NCI-H2171 (cell line): ENCODE measurements at regions not wholly inside any gene's neighbourhood (a gene's known extent, or its start where the extent isn't known, plus 50 kb on each side); places are given as distances from the start of the nearest gene placed in this dataset.
"Not testable (repeated sequence)": the region's sequence is repeated elsewhere in the genome, so short reads cannot be mapped to it uniquely, and the experiment has no call there.

ENCODE experiments used
- DNase-seq: peaks from one replicate; lab custom pipeline; 2025; lab: John Stamatoyannopoulos, UW

DNA sequence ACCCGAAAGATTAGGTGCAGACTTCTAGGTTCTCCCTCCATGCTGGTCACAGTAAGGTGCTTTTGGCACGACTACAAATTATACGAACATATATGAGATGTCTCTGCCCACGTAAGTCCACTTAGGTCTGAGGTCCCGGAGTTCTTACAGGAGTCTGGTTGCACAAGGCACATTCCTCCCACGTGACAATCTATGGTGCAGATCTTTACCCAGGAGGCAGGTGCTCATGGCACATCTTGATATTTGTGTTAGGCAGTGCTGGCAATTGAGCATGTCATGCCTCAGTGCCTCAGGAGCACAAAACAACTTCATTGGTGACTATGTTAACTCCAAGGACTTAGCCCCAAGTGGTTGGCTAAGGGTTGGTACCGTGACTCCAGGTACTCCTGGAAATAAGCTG is 92.0 kb upstream of the AMN1 start:
- no peak for DNase-seq

- no peak for DNase-seq
Observed at GRCh38 chr12:31819427-31819826, 90.6 kb upstream of the AMN1 start.

GRCh38 chr12:31818623-31819268 is 89.9 kb upstream of the AMN1 start:
- DNase-seq, result no peak

DNA sequence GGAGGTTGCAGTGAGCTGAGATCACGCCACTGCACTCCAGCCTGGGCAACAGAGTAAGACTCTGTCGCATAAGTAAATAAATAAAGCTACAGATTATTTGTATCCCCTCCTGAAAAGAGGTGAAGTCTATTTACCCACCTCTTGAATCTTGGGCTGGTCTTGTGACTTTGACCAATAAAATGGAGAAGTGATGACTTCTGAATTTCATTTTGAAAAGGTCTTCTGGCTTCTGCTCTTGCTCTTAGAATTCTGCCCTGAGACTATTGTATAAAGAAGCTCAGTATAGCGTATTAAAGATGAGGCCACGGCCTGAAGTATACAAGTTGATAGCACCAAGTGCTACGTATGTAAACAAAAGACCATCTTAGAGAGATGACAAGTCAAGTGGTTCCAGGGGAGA is 88.3 kb upstream of the AMN1 start:
- DNase-seq, result no peak

DNA sequence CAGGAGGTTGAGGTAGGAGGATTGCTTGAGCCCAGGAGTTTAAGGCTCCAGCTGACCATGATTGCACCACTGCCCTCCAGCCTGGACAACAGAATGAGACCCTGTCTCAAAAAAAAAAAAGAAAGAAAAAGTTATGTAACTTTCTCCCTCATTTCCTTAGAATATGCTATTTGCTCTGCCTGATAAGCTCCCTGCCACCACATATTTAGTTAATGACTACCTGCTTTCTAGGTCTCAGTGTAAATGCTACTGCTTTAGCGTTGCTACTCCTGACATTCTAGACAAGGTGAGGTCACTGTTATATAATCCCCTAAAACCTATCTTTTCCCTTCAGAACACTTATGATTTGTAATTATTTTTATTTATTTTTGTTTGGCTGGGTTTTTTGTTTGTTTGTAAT is 86.3 kb upstream of the AMN1 start:
- DNase-seq, result no peak

GRCh38 chr12:31813305-31813704 is 84.5 kb upstream of the AMN1 start:
- no peak for DNase-seq

DNA sequence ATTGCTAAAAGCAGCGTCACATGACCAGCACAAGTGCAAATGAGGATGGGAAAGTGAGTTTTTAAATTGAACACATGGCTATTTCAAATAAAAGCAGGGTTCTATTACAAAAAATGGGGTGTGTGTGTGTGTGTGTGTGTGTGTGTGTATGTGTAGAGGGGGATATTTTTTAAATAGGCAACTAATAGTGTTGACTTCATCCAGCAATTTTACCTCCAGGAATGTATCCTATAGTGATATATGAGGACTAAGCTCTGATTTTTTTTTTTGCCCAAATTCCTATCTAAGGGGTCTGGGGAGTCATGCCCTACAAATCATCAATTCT is 78.9 kb upstream of the AMN1 start:
- DNase-seq, result no peak

GRCh38 chr12:31807081-31807772 is 78.4 kb upstream of the AMN1 start:
- DNase-seq, result not testable (repeated sequence)

- not testable (repeated sequence) for DNase-seq
Observed at GRCh38 chr12:31805681-31806080, 76.9 kb upstream of the AMN1 start.

- not testable (repeated sequence) for DNase-seq
Observed at GRCh38 chr12:31804707-31805106, 75.9 kb upstream of the AMN1 start.

- no peak for DNase-seq
Observed at GRCh38 chr12:31804185-31804504, 75.3 kb upstream of the AMN1 start.

- DNase-seq, result no peak
Observed at GRCh38 chr12:31803306-31804184, 74.7 kb upstream of the AMN1 start.

GRCh38 chr12:31801872-31802271 is 73.1 kb upstream of the AMN1 start:
- DNase-seq, result no peak

GRCh38 chr12:31797230-31797872 is 68.5 kb upstream of the AMN1 start:
- DNase-seq, result no peak

- DNase-seq, result no peak
Observed at GRCh38 chr12:31796270-31796951, 67.6 kb upstream of the AMN1 start.

DNA sequence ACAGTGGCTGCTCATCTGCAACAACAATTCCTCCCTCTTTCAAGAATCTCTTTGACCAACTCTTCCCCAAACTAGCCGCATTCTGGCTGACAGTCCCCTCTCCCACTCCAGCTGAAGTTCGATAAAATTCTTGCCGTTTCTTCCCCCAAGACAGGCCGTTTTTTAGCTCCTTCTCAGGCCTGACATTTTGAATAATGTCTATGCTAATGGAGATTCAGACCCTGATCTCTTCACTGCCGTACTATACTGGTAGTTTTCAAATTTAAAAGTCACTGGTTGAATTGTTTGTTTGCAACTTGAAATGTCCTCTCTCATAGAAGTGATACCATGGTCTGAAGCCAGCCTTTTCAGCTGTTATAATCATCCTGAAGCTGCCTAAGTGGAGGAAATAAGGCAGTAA is 65.9 kb upstream of the AMN1 start:
- no peak for DNase-seq

DNA sequence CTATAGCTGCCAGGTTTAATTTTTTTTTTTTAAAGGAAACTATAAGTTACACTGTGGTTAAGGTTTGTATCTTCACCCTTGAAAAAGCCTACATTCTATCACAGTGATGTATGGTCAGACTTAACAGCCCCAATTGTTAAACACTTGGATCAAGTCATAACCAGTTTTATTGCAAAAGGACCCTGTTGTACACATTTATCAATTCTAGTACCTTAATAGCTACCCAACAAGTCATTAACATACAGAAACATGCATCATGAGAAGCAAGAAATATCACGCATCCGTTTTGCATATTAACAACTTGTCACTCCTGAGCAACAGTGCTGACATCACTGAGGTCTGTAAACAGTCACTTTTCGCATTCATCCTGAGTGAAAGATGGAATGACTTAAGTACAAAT is 62.4 kb upstream of the AMN1 start:
- not testable (repeated sequence) for DNase-seq

DNA sequence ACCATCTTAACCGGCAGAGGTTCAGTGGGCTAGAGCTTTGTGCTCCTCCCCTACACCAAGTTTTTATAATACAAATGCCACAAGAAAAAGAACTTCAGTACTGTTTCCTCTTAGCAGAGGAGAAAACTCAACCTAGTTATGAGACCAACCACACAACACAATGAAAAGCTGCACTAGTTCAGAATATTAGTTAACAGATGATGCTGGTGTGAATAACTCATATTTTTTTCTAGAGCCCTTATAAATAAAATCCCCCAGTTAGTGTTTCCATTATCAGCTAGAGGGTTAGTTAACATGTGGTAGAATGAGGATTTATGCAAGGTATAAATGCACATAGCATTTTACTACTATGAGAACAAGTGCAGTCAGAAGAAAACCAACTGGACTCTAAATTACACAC is 61.9 kb upstream of the AMN1 start:
- no peak for DNase-seq

- no peak for DNase-seq
Observed at GRCh38 chr12:31785318-31785717, 56.5 kb upstream of the AMN1 start.

DNA sequence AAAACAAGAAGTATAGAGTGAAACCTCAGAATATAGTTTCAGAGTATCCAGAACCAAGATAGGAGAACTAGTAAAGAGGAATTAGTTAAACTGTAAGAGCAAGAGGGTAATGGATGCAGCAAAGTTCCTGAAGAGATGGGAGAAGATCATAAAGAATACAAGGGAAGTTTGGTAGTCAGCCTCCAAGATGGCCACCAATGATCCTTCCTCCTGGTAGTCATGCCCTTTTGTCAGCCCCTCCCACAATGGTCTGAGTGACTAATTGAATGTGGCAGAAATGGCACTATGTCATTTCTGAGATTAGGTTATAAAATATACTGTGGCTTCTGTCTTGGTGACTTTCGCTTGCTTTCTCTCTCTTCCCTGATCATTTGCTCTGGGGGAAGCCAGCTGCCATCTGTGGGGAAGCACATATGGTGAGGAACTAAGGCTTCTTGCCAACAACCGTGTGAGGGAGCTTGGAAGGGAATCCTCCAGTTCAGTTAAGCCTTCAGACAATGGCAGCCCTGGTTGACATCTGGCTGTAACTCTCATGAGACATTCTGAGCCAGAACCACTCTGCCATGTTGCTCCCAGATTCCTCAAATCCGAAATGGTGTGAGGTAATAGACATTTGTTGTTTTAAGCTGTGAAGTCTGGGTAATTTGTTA is 55.3 kb upstream of the AMN1 start:
- DNase-seq, result peak; percentile 93

GRCh38 chr12:31783556-31783955 is 54.7 kb upstream of the AMN1 start:
- DNase-seq, result no peak
